IPS-NIHi7 (cell line): ENCODE measurements at regions not wholly inside any gene's neighbourhood (a gene's known extent, or its start where the extent isn't known, plus 50 kb on each side); places are given as distances from the start of the nearest gene placed in this dataset.

Experiments
- DNase-seq: peaks from one replicate; pipeline ENCODE4 v3.0.0; 2012; ENCODE audit warnings: mixed read lengths; ENCODE audit errors: extremely low spot score

DNA sequence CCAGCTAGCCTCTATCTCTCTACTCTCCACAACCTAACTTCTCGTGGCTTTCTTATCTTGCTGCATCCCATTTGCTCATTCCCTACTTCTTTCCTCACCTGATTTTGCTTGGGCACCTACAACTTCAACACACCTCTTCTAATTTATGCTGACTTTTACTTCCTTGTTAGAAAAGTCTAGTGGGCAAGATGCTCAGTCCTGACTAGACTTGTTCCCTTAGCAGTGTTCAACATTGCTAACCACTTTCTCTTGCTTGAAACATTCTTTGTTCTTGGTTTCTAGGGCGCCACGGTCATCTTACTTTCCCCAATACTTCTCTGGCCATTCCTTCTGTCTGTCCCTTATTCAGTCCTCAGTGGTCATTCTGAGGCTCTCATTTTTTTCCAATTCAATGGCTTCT is 454.7 kb upstream of the CWC22 start:
- DNase-seq = no peak

DNA sequence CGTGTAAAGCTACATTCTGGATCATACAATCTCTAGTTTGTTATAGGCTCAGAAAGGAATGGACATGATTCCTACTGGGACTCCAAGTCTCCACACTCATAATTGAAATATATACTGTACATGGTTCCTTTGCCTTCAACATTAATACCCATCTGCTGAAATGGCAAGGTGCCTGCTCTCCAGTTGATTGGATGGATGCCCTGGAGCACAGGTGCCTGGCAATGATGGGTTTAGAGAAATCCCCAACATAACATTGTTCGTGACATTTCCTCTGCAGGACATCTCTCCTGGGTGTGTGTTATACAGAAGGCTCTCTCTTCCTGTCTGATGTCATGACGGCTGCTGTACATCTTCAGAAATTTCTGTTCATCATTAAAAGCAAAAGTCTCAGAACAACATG is 449.7 kb upstream of the CWC22 start:
- DNase-seq = no peak

DNA sequence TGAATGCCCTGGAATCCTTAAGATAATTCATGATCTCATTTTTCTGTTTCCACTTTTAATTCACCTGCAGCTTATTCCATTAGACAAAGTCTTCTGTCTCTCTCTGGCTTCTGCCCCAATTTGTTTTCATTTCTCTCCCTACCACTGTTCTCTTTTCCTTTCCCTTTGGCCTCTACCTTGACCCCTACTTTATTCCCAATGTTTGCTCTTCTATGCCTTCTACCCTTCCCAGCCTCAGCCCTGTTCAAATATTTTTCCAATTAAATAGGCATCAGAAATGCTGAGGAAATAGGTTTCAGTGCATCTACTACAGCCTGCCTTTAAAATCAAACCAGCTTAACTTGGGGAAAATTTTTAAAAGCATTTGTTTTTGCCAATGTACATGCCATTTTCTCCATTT is 443.7 kb upstream of the CWC22 start:
- no peak for DNase-seq

DNA sequence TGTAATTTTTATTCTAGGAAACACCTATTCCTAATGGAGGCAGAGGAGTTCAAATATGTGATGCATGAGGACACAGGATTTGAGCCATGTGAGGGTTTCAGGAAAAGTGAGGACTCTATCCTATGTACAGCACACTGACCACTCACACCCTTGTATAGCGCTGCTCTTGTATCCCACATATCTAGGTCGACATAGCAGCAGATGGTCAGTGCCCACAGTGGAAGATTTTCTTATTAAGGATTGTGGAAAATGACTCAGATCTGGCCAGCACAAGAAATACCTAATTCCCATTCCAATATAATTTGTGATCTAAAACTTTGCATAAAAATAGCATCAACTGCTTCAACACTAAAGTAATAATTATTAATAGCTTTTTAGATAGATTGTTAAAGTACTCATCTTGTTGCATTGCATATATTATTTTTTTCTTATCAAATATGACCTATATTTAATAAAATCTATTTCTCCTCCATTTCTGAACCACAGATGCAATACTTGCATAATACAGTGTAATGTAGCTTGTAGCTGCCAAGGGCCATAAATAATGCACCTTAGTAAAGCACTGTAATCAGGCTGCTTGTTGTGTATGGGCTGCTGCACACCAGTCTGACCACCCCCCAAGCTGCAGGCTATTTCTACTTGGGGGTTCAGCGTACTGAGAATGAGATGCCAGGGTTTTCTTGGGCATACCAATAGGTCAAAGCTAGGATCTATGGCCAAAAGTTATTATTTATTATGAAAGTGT is 442.2 kb upstream of the CWC22 start:
- DNase-seq = no peak

DNA sequence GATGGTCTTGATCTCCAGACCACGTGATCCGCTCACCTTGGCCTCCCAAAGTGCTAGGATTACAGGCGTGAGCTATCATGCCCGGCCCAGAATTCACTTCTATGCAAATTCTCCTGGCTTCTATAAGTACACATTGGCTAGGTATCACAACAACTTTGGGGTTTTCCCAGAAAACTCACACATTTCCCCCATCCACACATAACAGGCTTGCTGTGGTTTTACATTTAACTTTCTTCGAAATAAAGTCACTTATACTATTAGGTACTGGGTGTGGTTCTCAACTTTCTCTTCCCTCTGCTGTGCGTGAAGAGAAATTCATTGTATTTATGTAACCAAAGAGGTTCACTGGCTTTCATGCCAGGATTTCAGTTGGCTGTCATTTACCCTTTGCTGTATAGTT is 439.4 kb upstream of the CWC22 start:
- DNase-seq = no peak

DNA sequence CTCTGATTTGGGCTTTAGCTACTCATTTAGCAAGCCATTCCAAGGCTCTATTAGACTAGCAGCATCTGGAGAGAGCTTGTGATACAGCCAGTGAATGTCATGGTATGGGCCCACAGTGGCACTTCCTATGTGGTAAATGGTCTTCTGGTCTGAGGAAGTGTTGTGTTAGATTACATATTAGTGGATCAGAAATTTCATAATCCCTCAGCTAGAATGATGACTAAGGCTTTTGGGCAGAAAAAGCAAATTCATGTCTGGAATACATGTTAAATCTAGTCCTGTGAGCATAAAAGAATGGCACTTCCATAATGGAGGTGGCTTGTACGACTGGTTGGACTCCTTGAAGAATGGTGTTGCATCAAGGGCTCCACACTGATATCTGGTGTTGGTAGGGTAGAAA is 436.8 kb upstream of the CWC22 start:
- no peak for DNase-seq

DNA sequence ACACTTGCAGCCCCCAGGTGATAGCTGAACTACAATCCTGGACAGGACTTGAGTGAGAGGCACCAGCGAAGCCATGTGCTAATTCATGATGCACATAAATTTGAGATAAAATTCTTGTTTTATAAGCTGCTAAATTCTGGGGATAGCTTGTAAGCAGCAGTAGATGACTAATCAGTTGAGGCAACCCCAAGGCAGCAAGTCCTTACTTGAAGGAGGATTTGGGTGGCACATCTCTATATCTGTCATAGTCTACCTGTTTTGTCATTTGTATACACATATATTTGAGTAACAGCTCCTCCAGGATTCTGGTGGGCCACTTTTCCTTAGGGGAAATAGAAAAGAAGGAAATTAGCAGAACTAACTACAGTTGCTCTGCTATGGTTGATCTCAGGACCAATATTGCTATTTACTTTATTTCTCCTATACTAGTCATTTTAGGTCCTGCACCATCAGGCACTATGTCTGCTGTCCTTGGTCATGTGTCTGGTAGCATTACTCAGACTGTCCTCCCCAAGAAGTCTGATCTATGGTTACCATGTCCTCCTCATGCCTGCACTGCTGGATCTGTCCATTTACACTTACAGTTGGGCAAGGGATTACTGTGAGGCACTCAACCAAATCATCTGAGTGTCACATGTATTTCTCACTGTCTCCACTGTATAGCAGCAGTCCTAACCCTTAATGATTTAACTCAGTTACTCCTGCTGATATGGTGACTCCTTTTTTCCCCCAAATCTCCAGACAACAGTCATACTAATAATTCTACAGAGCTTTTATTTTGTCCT is 436.0 kb upstream of the CWC22 start:
- DNase-seq = no peak

DNA sequence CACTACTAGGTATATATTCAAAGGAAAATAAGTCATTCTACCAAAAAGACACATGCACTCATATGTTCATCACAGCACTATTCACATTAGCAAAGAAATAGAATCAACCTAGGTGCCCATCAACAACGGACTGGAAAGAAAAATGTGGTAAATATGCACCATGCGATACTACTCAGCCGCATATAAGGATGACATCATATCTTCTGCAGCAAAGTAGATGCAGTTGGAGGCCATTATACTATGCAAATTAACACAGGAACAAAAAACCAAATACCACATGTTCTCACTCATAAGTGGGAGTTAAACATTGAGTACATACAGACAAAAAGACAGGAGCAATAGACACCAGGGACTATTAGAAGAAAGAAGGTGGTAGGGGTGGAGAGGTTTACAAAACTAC is 412.1 kb upstream of the CWC22 start:
- no peak for DNase-seq

DNA sequence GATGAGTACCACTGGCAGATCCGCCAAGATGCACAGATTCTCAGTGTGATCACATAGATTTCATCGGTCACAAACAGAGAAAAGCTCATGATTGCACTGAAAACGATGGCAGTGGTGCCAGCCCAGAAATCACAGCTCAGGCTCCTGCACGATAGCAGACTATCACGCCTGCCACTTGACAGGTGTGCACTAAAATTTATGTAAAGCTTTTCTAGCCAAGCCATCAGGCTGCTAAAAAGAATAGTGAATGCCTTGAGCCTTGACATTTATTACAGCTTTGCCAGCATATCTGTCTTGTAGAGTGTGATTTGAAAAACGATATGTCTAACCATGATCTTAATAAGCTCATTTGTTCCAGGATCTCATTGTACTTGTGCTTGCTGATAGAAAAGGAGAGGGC is 409.5 kb upstream of the CWC22 start:
- no peak for DNase-seq

DNA sequence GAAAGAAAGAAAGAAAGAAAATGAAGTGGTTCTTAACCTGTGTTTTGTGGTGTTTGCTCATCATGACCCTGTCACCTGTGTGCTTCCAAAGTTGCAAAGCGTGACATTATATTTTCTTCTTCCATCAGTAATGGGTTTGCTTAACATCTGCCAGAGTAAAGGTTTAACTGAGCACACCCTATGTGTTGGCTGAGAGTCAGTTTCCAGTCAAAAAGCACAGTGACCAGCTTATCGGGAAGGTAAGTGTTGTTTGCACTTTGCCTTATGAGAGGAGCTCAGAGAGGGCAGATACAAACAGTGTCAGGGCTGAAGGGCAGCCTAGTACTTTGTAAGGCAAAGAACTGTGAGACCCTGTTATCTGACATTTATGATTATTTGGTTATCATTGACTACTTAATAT is 406.2 kb upstream of the CWC22 start:
- no peak for DNase-seq

DNA sequence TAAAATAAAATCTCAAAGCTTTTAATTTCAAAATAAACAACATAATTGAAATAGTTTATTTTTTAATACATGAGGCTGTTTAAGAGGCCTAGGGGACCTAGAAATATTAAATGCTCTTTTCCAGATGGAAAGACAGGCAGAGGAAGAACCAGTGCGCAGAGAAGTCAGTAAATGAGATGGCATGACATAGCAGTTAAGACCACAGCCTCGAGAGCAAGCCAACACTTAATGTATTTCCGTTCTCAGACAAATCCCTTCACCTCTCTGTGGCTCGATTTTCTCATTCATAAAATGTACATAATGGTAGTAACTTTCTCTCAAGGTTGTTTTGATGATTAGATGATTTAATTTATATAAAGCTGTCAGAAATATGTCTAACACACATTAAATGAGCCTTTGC is 405.1 kb upstream of the CWC22 start:
- no peak for DNase-seq

DNA sequence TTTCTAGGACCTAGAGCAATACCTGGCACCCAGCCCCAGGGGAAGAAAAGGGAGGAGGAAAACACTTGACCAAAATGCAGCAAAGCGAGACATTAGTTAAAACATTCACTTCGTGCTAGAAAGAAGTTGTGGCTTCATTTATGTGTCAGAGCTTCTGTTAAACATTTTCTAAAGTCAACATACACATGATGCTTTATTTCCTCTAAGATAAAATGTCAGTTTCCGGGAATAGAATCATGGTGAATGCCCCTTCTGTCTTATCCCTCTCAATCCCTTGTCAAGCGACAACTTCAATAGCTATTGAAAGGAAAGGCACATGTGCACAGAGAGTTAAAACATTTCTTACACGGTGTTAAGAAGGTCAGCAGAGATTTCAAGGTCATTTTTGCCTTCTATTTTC is 404.6 kb upstream of the CWC22 start:
- DNase-seq = no peak

DNA sequence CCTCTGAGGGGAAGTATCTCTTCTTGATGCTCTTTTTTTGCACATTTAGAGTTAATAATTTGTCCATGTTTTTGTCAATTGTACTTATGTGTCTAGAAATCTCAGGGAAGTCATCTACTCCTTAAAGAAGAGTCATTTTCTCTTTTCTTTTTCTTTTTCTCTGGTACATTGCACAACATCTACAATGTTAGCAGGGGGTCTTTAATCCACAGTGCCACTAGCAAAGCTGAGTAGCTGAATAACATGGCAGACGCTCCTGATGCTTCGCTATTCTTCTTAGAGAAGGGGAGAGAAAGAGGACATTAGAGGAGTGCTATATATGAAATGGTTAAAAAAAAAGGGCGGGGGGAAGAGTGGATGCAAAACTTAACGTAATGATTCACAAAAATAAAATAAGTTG is 399.6 kb upstream of the CWC22 start:
- DNase-seq = no peak

DNA sequence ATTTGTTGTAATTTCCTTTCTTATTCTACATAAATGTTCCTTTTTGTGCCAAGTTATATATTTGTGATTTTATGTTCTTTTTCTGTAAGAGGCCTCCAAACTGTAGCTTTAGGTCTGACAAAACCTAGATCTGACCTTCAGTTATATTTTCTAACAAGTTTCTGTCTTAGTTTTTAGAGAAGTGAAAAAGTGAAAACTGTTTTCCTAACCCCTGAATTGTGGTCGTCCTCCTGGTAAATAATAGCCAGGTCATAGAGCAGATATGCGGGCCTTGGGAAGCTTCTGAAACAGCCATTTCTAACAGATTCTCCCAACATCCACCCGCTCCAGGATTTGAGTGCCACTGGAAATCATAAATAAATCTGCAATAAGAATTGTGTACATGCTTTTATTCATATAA is 398.4 kb upstream of the CWC22 start:
- DNase-seq = no peak

DNA sequence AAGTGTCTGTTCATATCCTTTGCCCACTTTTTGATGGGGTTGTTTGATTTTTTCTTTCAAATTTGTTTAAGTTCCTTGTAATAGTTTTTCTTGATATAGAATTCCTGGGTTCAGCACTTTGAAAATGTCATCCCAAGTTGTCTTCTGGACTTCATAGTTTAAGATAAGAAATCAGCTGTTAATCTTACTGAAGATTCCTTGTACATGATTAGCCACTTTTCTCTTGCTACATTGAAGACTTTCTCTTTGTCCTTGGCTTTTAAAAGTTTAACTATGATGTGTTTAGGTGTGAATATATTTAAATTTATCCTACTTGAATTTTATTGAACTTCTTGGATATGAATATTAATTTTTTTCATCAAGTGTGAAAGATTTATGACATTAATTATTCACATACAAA is 387.2 kb upstream of the CWC22 start:
- no peak for DNase-seq

DNA sequence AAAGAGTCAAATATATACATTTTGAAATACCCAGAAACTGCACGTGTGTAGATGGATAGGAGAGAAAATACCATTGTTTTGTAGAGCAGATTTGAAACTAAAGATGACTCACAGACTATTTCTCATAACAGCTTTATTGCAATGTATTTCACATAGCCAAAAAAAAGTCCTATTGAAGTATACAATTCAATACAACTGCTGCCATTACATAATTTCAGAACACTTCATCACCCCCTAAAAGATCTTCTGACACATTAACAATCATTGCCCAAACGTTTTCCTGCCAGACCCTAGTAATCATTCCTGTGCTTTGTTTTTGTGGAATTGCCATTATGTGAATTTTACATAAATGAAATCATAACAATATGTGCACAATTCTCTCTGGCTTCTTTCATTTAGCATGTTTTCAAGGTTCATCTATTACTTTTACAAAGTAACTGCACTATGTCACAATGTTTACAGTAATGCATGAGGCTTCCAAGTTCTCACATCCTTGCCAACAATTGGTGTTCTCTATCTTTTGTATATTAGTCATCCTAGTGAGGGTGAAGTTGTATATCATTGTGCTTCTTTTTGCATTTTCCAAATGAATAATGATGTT is 378.6 kb upstream of the CWC22 start:
- no peak for DNase-seq

DNA sequence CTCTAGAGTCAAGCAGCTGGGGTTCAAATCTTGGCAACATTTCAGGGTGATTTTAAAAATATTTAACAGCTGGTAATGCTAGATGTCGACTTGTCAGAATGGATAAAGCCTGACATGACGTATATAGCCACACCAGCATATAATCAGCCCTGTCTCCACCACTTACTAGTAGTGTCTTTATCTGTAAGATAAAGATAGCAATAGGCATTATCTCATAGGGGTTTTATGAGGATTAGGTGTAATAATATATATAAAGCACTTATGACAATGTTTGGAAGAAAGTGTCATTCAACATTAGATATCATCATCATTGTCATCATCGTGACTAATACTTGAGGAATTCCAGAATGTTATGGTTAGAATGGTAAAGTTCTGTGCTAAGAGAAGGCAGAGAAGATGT is 369.0 kb upstream of the CWC22 start:
- DNase-seq = no peak

DNA sequence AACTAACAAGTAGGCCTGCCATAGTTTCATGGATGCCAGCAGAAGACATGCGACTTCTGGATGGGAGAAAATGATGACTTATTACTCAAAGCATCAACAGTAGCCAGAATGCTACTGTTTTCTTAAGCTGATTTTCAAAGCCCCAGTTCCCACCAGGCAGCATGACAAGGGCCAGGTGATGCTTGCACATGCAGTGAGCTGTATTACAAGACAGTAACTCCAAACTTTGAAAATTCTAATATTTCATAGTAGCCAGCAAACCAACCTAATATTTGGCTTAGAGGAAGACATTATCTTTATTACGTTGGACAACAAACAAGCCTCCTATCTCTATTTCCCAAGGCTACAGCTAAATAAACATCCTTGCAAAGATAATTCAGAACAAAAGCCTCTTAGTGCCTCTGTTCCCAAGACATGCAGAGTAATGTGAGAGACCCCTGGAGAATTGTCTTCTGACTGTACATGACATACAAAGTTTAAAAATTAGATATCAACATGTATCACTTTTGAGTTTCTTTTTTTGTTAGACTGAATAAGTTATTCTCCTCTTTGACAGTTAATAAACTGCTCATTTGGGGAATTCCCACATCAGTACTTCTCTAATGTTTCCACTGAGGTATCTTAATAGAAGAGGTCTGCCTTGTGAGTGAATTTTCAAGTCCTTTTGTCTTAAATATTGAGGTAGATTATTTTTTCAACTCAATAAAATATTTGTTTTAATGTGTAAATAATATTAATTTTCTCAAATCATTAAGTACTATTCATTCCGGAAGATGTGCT is 367.6 kb upstream of the CWC22 start:
- DNase-seq = no peak

DNA sequence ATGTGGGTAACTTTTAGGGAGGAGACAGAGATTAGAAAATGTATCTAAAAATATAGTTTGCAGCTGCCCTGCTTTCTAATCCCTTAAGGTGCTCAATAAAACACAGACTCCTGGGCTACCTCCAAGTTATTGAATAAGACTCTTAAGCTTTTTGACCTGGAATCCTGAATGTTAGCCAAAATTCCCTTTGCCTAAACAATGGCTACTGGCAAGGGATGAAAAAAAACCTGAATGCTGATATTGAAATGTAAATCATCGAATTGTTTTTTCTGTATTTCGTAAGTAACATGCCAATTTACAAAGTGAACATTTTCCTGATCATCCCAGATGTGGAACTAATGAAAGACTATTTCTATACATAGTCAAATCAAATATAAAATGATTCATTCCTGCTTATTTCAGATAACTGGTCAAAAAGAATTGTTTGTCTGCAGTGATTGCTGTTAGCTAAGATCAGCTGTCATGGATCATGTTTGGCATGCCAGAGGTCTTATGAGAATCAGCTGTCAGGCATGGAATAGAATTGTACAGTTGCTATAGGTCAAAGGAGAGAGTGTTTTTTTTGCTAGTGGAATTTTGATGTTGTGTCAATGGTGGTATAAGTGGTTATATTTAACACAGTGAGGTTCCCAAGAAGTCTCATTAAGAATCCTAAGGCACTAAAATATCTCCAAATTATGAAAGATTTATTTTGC is 363.6 kb upstream of the CWC22 start:
- DNase-seq = no peak

DNA sequence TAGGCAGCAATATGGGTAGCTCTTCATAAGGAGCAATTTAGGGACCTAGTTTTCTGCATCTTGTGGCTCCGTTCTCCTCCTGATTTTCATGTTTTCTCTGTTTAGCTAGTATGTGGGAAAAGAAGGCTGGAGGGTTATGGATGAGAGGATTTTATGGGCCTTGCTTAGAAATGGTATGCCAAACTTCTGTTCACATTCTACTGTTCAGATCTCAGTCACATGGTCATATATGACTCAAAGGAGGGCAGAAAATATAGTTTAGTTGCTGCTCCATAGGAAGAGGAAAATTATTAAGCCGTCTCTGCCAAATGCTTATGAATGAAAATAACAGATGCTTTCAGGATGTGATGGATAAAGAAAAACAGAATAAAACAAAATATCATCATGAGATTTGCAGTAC is 361.8 kb upstream of the CWC22 start:
- DNase-seq = no peak

DNA sequence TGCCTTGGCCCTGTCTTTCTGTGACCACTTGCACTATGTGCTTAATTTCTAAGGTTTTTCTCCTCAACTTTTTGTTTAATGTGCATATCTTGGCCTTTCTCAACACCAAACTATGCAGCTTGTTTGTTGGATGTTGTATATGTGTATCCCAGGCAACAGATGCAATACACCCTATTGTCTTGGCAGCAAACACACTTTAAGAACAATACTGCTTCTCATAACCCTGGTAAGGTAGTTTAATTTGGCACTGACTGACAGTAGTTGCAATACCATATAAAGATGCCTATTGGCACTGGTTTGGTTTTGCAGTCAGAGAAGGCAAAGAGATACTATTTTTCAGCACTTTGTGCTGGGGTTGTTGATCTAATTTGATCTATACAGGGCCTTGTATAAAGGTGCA is 360.7 kb upstream of the CWC22 start:
- DNase-seq = no peak

DNA sequence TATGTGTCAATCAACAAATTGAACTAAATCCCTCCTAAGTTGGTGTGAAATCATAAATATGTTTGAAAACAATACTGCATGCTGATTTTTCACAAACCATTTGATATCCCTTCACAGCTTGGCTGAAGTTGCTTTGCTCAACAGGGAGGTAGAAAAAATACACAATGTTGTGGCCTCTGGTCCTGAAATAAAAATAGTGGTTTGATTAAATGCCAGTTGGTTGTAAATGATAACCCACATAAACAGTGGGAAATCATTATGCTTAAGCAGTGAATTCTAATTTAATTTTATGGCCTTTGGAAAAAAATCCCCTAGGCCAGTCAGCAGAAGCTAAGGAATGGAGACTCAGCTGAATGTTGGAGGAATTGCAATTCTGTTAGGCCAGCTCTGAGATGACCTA is 359.4 kb upstream of the CWC22 start:
- DNase-seq = no peak
